ENCODE measurements at regions not wholly inside any gene's neighbourhood (a gene's known extent, or its start where the extent isn't known, plus 50 kb on each side); places are given as distances from the start of the nearest gene placed in this dataset.

DNA sequence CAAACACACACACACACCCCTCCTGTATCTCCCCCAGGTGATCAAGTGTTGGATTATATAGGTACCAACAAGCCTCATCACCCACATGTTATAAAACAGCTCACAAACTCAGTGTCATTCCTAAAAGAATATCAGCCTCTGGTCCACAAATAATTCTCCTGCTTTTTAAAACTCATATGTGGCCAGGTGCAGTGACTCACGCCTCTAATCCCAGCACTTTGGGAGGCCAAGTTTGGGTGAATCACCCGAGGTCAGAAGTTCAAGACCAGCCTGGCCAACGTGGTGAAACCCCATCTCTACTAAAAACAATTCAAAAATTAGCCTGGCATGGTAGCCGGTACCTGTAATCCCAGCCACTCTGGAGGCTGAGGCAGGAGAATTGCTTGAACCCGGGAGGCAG is 87.8 kb downstream of the LRATD1 start (continued):
- TF ChIP-seq, protein P1, sequence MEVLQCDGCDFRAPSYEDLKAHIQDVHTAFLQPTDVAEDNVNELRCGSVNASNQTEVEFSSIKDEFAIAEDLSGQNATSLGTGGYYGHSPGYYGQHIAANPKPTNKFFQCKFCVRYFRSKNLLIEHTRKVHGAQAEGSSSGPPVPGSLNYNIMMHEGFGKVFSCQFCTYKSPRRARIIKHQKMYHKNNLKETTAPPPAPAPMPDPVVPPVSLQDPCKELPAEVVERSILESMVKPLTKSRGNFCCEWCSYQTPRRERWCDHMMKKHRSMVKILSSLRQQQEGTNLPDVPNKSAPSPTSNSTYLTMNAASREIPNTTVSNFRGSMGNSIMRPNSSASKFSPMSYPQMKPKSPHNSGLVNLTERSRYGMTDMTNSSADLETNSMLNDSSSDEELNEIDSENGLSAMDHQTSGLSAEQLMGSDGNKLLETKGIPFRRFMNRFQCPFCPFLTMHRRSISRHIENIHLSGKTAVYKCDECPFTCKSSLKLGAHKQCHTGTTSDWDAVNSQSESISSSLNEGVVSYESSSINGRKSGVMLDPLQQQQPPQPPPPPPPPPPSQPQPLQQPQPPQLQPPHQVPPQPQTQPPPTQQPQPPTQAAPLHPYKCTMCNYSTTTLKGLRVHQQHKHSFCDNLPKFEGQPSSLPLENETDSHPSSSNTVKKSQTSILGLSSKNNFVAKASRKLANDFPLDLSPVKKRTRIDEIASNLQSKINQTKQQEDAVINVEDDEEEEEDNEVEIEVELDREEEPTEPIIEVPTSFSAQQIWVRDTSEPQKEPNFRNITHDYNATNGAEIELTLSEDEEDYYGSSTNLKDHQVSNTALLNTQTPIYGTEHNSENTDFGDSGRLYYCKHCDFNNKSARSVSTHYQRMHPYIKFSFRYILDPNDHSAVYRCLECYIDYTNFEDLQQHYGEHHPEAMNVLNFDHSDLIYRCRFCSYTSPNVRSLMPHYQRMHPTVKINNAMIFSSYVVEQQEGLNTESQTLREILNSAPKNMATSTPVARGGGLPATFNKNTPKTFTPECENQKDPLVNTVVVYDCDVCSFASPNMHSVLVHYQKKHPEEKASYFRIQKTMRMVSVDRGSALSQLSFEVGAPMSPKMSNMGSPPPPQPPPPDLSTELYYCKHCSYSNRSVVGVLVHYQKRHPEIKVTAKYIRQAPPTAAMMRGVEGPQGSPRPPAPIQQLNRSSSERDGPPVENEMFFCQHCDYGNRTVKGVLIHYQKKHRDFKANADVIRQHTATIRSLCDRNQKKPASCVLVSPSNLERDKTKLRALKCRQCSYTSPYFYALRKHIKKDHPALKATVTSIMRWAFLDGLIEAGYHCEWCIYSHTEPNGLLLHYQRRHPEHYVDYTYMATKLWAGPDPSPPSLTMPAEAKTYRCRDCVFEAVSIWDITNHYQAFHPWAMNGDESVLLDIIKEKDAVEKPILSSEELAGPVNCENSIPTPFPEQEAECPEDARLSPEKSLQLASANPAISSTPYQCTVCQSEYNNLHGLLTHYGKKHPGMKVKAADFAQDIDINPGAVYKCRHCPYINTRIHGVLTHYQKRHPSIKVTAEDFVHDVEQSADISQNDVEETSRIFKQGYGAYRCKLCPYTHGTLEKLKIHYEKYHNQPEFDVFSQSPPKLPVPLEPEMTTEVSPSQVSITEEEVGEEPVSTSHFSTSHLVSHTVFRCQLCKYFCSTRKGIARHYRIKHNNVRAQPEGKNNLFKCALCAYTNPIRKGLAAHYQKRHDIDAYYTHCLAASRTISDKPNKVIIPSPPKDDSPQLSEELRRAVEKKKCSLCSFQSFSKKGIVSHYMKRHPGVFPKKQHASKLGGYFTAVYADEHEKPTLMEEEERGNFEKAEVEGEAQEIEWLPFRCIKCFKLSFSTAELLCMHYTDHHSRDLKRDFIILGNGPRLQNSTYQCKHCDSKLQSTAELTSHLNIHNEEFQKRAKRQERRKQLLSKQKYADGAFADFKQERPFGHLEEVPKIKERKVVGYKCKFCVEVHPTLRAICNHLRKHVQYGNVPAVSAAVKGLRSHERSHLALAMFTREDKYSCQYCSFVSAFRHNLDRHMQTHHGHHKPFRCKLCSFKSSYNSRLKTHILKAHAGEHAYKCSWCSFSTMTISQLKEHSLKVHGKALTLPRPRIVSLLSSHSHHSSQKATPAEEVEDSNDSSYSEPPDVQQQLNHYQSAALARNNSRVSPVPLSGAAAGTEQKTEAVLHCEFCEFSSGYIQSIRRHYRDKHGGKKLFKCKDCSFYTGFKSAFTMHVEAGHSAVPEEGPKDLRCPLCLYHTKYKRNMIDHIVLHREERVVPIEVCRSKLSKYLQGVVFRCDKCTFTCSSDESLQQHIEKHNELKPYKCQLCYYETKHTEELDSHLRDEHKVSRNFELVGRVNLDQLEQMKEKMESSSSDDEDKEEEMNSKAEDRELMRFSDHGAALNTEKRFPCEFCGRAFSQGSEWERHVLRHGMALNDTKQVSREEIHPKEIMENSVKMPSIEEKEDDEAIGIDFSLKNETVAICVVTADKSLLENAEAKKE (CRISPR knock-in tag; IDR thresholded peaks at IDR 0.05) = no peak
- no peak for TF ChIP-seq ZNF331 (CRISPR knock-in tag; IDR thresholded peaks at IDR 0.05; ENCODE audit: low read depth)
- TF ChIP-seq EZH2 (IDR thresholded peaks at IDR 0.05; ENCODE audit: low read depth, unreplicated experiment) = no peak
- TF ChIP-seq STAT1 (IDR thresholded peaks at IDR 0.05; ENCODE audit: unreplicated experiment) = no peak
- TF ChIP-seq EZH2phosphoT487 (IDR thresholded peaks at IDR 0.05; ENCODE audit: unreplicated experiment) = no peak
- TF ChIP-seq NANOG (IDR thresholded peaks at IDR 0.05; ENCODE audit: borderline replicate concordance) = no peak
- TF ChIP-seq, protein P2, sequence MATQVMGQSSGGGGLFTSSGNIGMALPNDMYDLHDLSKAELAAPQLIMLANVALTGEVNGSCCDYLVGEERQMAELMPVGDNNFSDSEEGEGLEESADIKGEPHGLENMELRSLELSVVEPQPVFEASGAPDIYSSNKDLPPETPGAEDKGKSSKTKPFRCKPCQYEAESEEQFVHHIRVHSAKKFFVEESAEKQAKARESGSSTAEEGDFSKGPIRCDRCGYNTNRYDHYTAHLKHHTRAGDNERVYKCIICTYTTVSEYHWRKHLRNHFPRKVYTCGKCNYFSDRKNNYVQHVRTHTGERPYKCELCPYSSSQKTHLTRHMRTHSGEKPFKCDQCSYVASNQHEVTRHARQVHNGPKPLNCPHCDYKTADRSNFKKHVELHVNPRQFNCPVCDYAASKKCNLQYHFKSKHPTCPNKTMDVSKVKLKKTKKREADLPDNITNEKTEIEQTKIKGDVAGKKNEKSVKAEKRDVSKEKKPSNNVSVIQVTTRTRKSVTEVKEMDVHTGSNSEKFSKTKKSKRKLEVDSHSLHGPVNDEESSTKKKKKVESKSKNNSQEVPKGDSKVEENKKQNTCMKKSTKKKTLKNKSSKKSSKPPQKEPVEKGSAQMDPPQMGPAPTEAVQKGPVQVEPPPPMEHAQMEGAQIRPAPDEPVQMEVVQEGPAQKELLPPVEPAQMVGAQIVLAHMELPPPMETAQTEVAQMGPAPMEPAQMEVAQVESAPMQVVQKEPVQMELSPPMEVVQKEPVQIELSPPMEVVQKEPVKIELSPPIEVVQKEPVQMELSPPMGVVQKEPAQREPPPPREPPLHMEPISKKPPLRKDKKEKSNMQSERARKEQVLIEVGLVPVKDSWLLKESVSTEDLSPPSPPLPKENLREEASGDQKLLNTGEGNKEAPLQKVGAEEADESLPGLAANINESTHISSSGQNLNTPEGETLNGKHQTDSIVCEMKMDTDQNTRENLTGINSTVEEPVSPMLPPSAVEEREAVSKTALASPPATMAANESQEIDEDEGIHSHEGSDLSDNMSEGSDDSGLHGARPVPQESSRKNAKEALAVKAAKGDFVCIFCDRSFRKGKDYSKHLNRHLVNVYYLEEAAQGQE (IDR thresholded peaks at IDR 0.05; ENCODE audit: unreplicated experiment) = no peak
- TF ChIP-seq CREB1 (CRISPR knock-in tag; IDR thresholded peaks at IDR 0.05; ENCODE audit: low read depth) = no peak

Measured in GM23338 (cell line).